ENCODE measurements at regions not wholly inside any gene's neighbourhood (a gene's known extent, or its start where the extent isn't known, plus 50 kb on each side); places are given as distances from the start of the nearest gene placed in this dataset.

GRCh38 chr16:77668201-77668600 lies 54.1 kb upstream of the NUDT7 start:
- no peak for DNase-seq

GRCh38 chr16:77669057-77669456 lies 53.3 kb upstream of the NUDT7 start:
- no peak for DNase-seq

All from islet precursor cell (in vitro differentiated cells).